ENCODE measurements at regions not wholly inside any gene's neighbourhood (a gene's known extent, or its start where the extent isn't known, plus 50 kb on each side); places are given as distances from the start of the nearest gene placed in this dataset.

- H3K36me3 Mint-ChIP-seq (ENCODE audit: low read depth) = peaks cover 6% of the 10 kb centered on the region
- H3K27ac Mint-ChIP-seq (ENCODE audit: unreplicated experiment) = no peak overlapping the region
- peaks cover 61% of the 10 kb centered on the region for H3K27me3 Mint-ChIP-seq (ENCODE audit: low read depth)
- H3K4me3 Mint-ChIP-seq (ENCODE audit: unreplicated experiment) = no peak overlapping the region
- DNase-seq (ENCODE audit: low spot score) = no peak
- peaks cover 4% of the 10 kb centered on the region for H3K9me3 Mint-ChIP-seq (ENCODE audit: low read depth)
- H3K4me1 Mint-ChIP-seq (ENCODE audit: low read depth) = no peaks in the 10 kb centered on the region
- TF ChIP-seq CTCF (IDR thresholded peaks at IDR 0.05) = no peak
Observed at GRCh38 chr18:47736376-47737140, 193.9 kb downstream of the SMAD2 start.

GRCh38 chr18:47735041-47735702, 195.3 kb downstream of the SMAD2 start:
- no peak for TF ChIP-seq CTCF (IDR thresholded peaks at IDR 0.05)
- Mint-ChIP-seq H3K9me3 (ENCODE audit: low read depth) (peaks cover 4% of the 10 kb centered on the region), H3K4me1 (ENCODE audit: low read depth) (no peaks in the 10 kb centered on the region), H3K27ac (ENCODE audit: unreplicated experiment) (no peak overlapping the region), H3K4me3 (ENCODE audit: unreplicated experiment) (no peak overlapping the region), H3K36me3 (ENCODE audit: low read depth) (peaks cover 6% of the 10 kb centered on the region), H3K27me3 (ENCODE audit: low read depth) (peaks cover 69% of the 10 kb centered on the region)
- DNase-seq (ENCODE audit: low spot score) = no peak

- no peak for TF ChIP-seq CTCF (IDR thresholded peaks at IDR 0.05)
- H3K27me3 Mint-ChIP-seq (ENCODE audit: low read depth) = peaks cover 77% of the 10 kb centered on the region
- H3K4me1 Mint-ChIP-seq (ENCODE audit: low read depth) = no peaks in the 10 kb centered on the region
- no peaks in the 10 kb centered on the region for H3K9me3 Mint-ChIP-seq (ENCODE audit: low read depth)
- H3K36me3 Mint-ChIP-seq (ENCODE audit: low read depth) = no peaks in the 10 kb centered on the region
- no peak for DNase-seq (ENCODE audit: low spot score)
- no peak overlapping the region for H3K4me3 Mint-ChIP-seq (ENCODE audit: unreplicated experiment)
- H3K27ac Mint-ChIP-seq (ENCODE audit: unreplicated experiment) = no peak overlapping the region
Observed at GRCh38 chr18:47731276-47731675, 199.2 kb downstream of the SMAD2 start.

- H3K27me3 Mint-ChIP-seq (ENCODE audit: low read depth) = peaks cover 72% of the 10 kb centered on the region
- no peak for DNase-seq (ENCODE audit: low spot score)
Observed at GRCh38 chr18:47730795-47731194, 199.7 kb downstream of the SMAD2 start.

More at GRCh38 chr18:47730795-47731194, 199.7 kb downstream of the SMAD2 start:
- TF ChIP-seq CTCF (IDR thresholded peaks at IDR 0.05) = no peak
- H3K36me3 Mint-ChIP-seq (ENCODE audit: low read depth) = no peaks in the 10 kb centered on the region
- H3K4me1 Mint-ChIP-seq (ENCODE audit: low read depth) = no peaks in the 10 kb centered on the region
- H3K4me3 Mint-ChIP-seq (ENCODE audit: unreplicated experiment) = no peak overlapping the region
- no peak overlapping the region for H3K27ac Mint-ChIP-seq (ENCODE audit: unreplicated experiment)
- no peaks in the 10 kb centered on the region for H3K9me3 Mint-ChIP-seq (ENCODE audit: low read depth)

Measured in chondrocyte (in vitro differentiated cells).